ENCODE measurements at regions not wholly inside any gene's neighbourhood (a gene's known extent, or its start where the extent isn't known, plus 50 kb on each side); places are given as distances from the start of the nearest gene placed in this dataset.

DNA sequence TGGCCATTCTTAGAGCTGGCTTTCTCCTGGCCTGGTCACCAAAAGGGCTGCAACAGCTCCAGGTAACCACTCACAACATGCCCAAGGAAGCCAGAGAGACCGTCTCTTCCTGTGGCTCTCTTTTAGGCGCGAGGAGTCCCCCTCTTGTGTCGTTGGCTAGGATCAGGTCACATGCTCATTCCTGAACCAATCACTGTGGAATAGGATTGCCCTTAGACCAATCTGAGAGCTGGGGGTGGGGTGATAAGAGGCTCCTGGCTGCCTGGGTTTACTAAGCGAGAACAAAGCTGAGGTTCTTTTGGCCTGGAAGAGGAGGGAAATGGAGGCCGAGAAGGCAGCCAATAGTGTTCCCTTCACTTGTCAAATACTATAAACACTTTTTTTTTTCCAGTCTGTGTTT, 452.1 kb upstream of the PROX1 start:
- Histone ChIP-seq H3K27me3 (ENCODE audit: insufficient read depth, low read length) (no peaks in the 10 kb centered on the region), H3F3A (ENCODE audit: insufficient read depth, low read length) (no peaks in the 10 kb centered on the region), H3K9me3 (ENCODE audit: low read length) (no peaks in the 10 kb centered on the region), H3K4me3 (ENCODE audit: low read depth, low read length, poor library complexity, severe bottlenecking) (no peak overlapping the region), H2AFZ (ENCODE audit: low read length) (no peak overlapping the region), H3K9ac (ENCODE audit: low read length) (no peak overlapping the region), H4K20me1 (ENCODE audit: insufficient read depth, low read length) (no peaks in the 10 kb centered on the region), H3K27ac (ENCODE audit: low read depth, low read length, poor library complexity, severe bottlenecking) (no peak overlapping the region), H3K4me1 (ENCODE audit: insufficient read depth, low read length, severe bottlenecking) (no peaks in the 10 kb centered on the region), H3K4me2 (ENCODE audit: low read length) (no peak overlapping the region), H3K79me2 (ENCODE audit: insufficient read depth, low read length) (no peaks in the 10 kb centered on the region), H3K9me2 (ENCODE audit: low read depth, low read length) (no peaks in the 10 kb centered on the region), H3K36me3 (ENCODE audit: insufficient read depth, low read length) (no peaks in the 10 kb centered on the region)
- TF ChIP-seq EZH2 (IDR thresholded peaks at IDR 0.05; ENCODE audit: borderline replicate concordance, low read length), result no peak
- TF ChIP-seq, protein P1, sequence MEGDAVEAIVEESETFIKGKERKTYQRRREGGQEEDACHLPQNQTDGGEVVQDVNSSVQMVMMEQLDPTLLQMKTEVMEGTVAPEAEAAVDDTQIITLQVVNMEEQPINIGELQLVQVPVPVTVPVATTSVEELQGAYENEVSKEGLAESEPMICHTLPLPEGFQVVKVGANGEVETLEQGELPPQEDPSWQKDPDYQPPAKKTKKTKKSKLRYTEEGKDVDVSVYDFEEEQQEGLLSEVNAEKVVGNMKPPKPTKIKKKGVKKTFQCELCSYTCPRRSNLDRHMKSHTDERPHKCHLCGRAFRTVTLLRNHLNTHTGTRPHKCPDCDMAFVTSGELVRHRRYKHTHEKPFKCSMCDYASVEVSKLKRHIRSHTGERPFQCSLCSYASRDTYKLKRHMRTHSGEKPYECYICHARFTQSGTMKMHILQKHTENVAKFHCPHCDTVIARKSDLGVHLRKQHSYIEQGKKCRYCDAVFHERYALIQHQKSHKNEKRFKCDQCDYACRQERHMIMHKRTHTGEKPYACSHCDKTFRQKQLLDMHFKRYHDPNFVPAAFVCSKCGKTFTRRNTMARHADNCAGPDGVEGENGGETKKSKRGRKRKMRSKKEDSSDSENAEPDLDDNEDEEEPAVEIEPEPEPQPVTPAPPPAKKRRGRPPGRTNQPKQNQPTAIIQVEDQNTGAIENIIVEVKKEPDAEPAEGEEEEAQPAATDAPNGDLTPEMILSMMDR (IDR thresholded peaks at IDR 0.05; ENCODE audit: low read length), result no peak

DNA sequence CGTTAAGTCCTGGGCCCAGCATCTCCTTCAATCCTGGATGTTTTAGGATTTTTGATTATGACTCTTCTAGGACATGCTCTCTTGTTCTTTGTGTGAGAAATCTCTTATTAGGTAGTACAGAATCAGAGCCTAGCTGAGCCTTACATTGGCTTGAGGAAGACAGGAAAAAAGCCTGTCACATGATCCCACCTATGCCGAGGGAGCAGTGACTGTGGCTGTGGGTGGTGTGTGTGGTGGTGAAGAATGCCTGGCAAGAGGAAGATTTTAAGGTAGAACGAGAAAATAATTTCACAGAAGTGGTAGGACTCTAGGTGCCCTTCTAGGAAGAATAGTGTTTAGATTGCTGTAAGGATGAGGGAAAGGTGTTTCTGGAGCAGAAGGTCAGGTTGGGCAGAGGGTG, 449.5 kb upstream of the PROX1 start:
- no peak overlapping the region for H3K4me3 ChIP-seq (ENCODE audit: low read depth, low read length, poor library complexity, severe bottlenecking)
- H3K36me3 ChIP-seq (ENCODE audit: insufficient read depth, low read length), result no peaks in the 10 kb centered on the region
- no peaks in the 10 kb centered on the region for H3K9me2 ChIP-seq (ENCODE audit: low read depth, low read length)
- no peaks in the 10 kb centered on the region for H3K4me1 ChIP-seq (ENCODE audit: insufficient read depth, low read length, severe bottlenecking)
- H3K4me2 ChIP-seq (ENCODE audit: low read length), result no peak overlapping the region
- no peak overlapping the region for H3K27ac ChIP-seq (ENCODE audit: low read depth, low read length, poor library complexity, severe bottlenecking)
- H4K20me1 ChIP-seq (ENCODE audit: insufficient read depth, low read length), result no peaks in the 10 kb centered on the region
- H3K9ac ChIP-seq (ENCODE audit: low read length), result no peak overlapping the region
- H3F3A ChIP-seq (ENCODE audit: insufficient read depth, low read length), result no peaks in the 10 kb centered on the region
- no peak for TF ChIP-seq EZH2 (IDR thresholded peaks at IDR 0.05; ENCODE audit: borderline replicate concordance, low read length)
- TF ChIP-seq, protein P1 (IDR thresholded peaks at IDR 0.05; ENCODE audit: low read length), result no peak
- no peaks in the 10 kb centered on the region for H3K79me2 ChIP-seq (ENCODE audit: insufficient read depth, low read length)
- H3K27me3 ChIP-seq (ENCODE audit: insufficient read depth, low read length), result no peaks in the 10 kb centered on the region
- H3K9me3 ChIP-seq (ENCODE audit: low read length), result no peaks in the 10 kb centered on the region
- H2AFZ ChIP-seq (ENCODE audit: low read length), result no peak overlapping the region

DNA sequence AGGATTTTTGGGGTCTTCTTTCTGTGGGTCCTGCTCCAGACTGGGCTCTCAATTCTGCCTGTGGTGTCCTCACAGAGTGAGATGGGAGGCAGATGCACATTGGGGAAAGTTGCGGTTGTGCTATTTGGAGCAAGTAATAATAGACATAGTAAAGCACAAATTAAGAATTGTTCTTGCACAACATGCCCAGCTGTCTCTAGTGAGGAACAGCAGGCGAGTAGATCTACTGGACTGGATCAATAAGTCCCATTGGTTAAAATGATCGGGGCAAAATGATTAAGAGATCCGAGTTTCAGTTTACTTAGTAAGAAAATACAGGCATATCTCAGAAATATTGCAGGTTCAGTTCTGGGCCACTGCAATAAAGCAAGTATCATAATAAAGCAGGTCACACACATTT, 448.3 kb upstream of the PROX1 start:
- no peak for TF ChIP-seq EZH2 (IDR thresholded peaks at IDR 0.05; ENCODE audit: borderline replicate concordance, low read length)
- TF ChIP-seq, protein P1 (IDR thresholded peaks at IDR 0.05; ENCODE audit: low read length), result no peak

More for the DNA sequence above, 448.3 kb upstream of the PROX1 start:
- Histone ChIP-seq H3K36me3 (ENCODE audit: insufficient read depth, low read length) (no peaks in the 10 kb centered on the region), H2AFZ (ENCODE audit: low read length) (no peak overlapping the region), H3F3A (ENCODE audit: insufficient read depth, low read length) (no peaks in the 10 kb centered on the region), H3K9me2 (ENCODE audit: low read depth, low read length) (no peaks in the 10 kb centered on the region), H3K4me3 (ENCODE audit: low read depth, low read length, poor library complexity, severe bottlenecking) (no peak overlapping the region), H3K9me3 (ENCODE audit: low read length) (no peaks in the 10 kb centered on the region), H3K9ac (ENCODE audit: low read length) (no peak overlapping the region), H3K79me2 (ENCODE audit: insufficient read depth, low read length) (no peaks in the 10 kb centered on the region), H3K27ac (ENCODE audit: low read depth, low read length, poor library complexity, severe bottlenecking) (no peak overlapping the region), H3K4me1 (ENCODE audit: insufficient read depth, low read length, severe bottlenecking) (no peaks in the 10 kb centered on the region), H3K27me3 (ENCODE audit: insufficient read depth, low read length) (peaks cover 4% of the 10 kb centered on the region; the same call in 1 of the 2 replicates), H3K4me2 (ENCODE audit: low read length) (no peak overlapping the region), H4K20me1 (ENCODE audit: insufficient read depth, low read length) (no peaks in the 10 kb centered on the region)

All from OCI-LY1 (cell line).